Neutrophil (primary cell): ENCODE measurements at regions not wholly inside any gene's neighbourhood (a gene's known extent, or its start where the extent isn't known, plus 50 kb on each side); places are given as distances from the start of the nearest gene placed in this dataset.

ENCODE experiments used
- H3K27ac ChIP-seq: fragments of 200-600 bp; sonication (generic); 2 replicates; pipeline ENCODE4 v1.5.1; 2016; ENCODE audit warnings: mild to moderate bottlenecking, moderate library complexity
- H3K27me3 ChIP-seq: fragments of 200-600 bp; sonication (generic); 2 replicates; pipeline ENCODE4 v1.6.0; 2016; ENCODE audit warnings: mild to moderate bottlenecking
- H3K36me3 ChIP-seq: fragments of 200-600 bp; sonication (generic); 2 replicates; pipeline ENCODE4 v1.5.1; 2017
- H3K4me1 ChIP-seq, 2 experiments: fragments of 200-600 bp in 1 of 2; sonication (generic) in 1 of 2; 1 replicate in 1 of 2; 2 replicates in 1 of 2; pipeline versions ENCODE4 v1.5.1 to v1.6.1; 2013 to 2016; ENCODE audit warnings: low read depth in 1 of 2, low read length in 1 of 2, mild to moderate bottlenecking in 1 of 2, moderate library complexity in 1 of 2; ENCODE audit not compliant: control insufficient read depth in 1 of 2, insufficient read depth in 1 of 2
- H3K4me3 ChIP-seq, 2 experiments: fragments of 200-600 bp in 1 of 2; sonication (generic) in 1 of 2; 1 replicate in 1 of 2; 2 replicates in 1 of 2; pipeline ENCODE4 v1.5.1; 2013 to 2016; ENCODE audit warnings: low read depth in 1 of 2, low read length in 1 of 2, mild to moderate bottlenecking in 1 of 2, moderate library complexity in 1 of 2
- H3K9me3 ChIP-seq: fragments of 200-600 bp; sonication (generic); 2 replicates; pipeline ENCODE4 v1.5.1; 2016
- TF ChIP-seq, protein P1 (sequence below): fragments of 200-600 bp; sonication (generic); IDR thresholded peaks from 2 replicates; pipeline ENCODE4 v1.5.1; 2016; ENCODE audit warnings: antibody characterized with exemption

DNA sequence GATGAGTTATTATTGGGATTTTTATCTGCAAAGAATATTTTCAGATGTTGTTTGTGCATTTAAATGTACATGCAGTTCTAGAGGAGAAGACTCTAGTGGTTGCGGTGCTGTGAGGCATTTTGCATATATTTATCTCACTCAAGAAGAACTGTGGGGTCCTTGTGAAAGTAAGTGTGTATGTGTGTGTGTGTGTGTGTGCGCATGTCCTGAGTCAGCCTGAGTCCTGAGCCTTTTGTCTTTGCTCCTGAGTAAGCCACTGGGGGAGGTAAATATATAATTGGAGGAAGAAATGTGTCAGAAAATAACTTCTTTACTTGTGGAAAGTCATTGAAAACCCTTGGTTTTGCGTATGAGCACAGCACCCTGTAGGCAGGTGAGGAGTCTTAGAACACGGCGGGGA is 55.6 kb upstream of the CD34 start:
- Histone ChIP-seq H3K4me3 (no peak overlapping the region), H3K27me3 (peaks cover 30% of the 10 kb centered on the region), H3K9me3 (no peaks in the 10 kb centered on the region), H3K4me1 (peaks cover 9 to 12% of the 10 kb centered on the region in 2 experiments), H3K27ac (no peak overlapping the region), H3K36me3 (no peaks in the 10 kb centered on the region)
- TF ChIP-seq, protein P1, sequence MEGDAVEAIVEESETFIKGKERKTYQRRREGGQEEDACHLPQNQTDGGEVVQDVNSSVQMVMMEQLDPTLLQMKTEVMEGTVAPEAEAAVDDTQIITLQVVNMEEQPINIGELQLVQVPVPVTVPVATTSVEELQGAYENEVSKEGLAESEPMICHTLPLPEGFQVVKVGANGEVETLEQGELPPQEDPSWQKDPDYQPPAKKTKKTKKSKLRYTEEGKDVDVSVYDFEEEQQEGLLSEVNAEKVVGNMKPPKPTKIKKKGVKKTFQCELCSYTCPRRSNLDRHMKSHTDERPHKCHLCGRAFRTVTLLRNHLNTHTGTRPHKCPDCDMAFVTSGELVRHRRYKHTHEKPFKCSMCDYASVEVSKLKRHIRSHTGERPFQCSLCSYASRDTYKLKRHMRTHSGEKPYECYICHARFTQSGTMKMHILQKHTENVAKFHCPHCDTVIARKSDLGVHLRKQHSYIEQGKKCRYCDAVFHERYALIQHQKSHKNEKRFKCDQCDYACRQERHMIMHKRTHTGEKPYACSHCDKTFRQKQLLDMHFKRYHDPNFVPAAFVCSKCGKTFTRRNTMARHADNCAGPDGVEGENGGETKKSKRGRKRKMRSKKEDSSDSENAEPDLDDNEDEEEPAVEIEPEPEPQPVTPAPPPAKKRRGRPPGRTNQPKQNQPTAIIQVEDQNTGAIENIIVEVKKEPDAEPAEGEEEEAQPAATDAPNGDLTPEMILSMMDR = no peak

DNA sequence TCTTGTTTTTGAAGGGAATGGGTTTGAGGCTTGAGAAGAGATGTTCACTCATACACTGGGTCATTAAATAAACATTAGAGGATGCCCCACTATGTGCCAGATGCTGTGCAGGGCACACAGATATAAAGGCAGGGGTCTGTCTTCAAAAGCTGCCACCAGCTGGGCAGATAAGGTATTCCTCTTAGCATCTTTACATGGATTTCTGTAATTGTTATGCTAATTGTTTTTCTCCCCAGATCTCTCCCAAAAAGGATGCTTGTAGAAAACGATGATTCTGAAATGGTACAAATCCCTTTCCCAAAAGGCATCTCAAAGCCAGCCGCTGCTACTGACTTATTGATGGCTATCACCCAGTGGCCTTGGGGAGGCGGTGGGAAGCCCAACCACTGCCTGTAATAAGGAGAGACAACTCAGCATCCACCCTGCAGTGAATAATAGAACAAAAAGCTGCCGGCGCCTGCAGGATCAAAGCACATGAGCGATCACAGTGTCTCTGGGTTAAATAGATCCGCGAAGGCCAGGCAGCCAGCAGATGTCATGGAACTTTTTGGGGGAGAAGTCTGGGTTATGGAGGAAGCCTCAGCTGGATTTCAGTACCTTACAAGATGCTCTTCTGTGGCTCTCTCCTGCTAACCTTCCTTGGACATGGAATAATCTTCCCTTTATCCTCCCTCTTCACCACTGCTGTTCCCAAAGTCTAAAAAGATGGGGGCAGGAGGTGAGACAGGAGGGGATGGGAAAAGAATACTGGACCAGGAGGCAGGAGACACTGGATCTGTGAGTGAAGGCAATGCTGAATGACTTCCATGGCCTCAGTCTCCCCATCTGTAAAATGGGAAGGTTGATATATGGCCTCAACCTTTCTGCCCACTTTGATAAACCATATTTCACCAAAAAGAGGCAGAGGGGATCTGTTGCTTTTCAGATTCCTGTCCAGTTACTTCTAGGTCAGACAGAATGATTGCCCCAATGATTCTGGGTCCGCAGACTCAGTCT is 54.8 kb upstream of the CD34 start:
- no peaks in the 10 kb centered on the region for H3K9me3 ChIP-seq
- H3K4me3 ChIP-seq = no peak overlapping the region
- peaks cover 9 to 12% of the 10 kb centered on the region in 2 experiments for H3K4me1 ChIP-seq
- H3K27me3 ChIP-seq = peaks cover 38% of the 10 kb centered on the region
- H3K27ac ChIP-seq = no peak overlapping the region
- no peaks in the 10 kb centered on the region for H3K36me3 ChIP-seq
- TF ChIP-seq, protein P1 = no peak

DNA sequence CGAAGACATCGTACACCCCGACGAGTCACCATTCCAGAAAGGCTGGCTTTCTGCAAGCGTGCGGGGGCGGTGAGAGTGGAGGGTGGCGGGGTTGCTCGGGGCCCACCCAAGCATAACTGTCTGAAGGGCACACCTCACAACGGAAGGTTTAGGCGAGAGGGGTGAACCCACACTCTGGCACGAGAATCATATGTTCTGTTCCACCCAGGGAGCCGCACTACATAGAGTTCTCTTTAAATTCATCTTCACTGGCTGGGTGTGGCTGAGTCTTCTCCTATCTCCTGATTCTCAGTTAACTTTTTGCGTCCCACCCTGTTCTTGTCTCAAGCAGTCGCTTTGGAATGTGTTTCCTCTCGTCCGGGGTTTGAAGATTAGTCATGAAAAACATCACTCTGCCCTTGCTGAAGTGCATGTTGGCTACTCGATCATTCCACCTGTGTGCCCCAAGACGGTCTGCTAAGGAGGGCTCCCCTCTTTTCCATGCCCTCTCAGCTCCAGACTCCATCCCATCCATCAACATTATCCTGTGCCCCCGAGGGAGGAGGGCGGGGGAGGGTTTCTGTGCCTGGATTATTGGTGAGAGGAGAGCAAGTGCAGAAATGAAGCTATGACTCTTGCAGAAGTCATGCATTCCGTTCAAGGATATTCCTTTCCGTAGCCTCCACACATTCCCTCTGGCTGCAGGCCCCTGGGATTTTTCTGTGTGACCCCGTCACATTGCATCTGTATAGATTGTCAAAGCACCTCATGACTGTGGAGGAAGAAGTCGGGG is 53.5 kb upstream of the CD34 start:
- peaks cover 9 to 16% of the 10 kb centered on the region in 2 experiments for H3K4me1 ChIP-seq
- no peaks in the 10 kb centered on the region for H3K9me3 ChIP-seq
- H3K27ac ChIP-seq = no peak overlapping the region
- peaks cover 51% of the 10 kb centered on the region for H3K27me3 ChIP-seq
- H3K36me3 ChIP-seq = no peaks in the 10 kb centered on the region
- no peak overlapping the region for H3K4me3 ChIP-seq
- TF ChIP-seq, protein P1 = no peak

DNA sequence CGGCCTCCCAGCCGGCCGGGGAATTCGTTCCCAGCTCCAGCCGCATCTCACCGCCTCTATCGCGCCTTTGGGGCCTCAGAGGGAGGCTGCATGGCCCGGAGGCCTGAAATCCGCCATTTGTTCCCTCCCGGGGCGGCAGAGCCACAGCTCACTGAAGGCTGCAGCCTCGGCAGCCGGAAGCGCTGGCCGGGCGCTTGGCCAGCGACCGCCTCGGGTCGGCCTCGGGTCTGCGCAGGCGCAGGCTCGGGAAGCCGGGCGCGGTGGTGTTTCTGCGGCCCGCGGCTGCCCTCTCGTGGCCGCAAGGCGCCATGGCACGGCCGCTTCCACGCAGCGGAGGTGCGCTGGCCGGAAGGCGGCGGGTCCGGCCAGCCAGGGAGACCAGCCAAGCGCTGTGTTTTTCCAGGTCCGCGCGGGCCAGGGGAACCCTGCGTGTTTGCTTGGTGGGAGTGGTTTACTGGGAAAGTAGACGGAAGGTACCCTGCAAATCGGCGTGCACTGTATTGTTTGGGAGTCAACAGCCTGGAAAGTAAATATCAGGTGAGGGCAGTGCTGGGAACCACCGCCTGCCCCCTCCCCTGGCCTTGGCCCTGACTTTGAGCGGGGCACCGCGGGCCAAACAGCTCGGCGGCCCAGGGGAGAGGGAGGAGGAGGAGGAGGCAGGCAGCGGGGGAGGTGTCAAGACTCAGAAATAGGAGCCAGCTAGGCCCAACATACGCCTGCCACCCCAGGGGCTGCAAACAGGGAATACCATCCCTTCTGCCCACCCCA is 52.7 kb upstream of the CD34 start:
- peak overlapping the region; percentile 51 for H3K27ac ChIP-seq
- H3K36me3 ChIP-seq = no peaks in the 10 kb centered on the region
- peak overlapping the region; percentile 67 to 88 for H3K4me3 ChIP-seq
- H3K27me3 ChIP-seq = peaks cover 59% of the 10 kb centered on the region
- TF ChIP-seq, protein P1 = peak; percentile 100
- H3K4me1 ChIP-seq = peaks cover 16 to 23% of the 10 kb centered on the region in 2 experiments
- no peaks in the 10 kb centered on the region for H3K9me3 ChIP-seq
